ENCODE measurements at regions not wholly inside any gene's neighbourhood (a gene's known extent, or its start where the extent isn't known, plus 50 kb on each side); places are given as distances from the start of the nearest gene placed in this dataset.

DNA sequence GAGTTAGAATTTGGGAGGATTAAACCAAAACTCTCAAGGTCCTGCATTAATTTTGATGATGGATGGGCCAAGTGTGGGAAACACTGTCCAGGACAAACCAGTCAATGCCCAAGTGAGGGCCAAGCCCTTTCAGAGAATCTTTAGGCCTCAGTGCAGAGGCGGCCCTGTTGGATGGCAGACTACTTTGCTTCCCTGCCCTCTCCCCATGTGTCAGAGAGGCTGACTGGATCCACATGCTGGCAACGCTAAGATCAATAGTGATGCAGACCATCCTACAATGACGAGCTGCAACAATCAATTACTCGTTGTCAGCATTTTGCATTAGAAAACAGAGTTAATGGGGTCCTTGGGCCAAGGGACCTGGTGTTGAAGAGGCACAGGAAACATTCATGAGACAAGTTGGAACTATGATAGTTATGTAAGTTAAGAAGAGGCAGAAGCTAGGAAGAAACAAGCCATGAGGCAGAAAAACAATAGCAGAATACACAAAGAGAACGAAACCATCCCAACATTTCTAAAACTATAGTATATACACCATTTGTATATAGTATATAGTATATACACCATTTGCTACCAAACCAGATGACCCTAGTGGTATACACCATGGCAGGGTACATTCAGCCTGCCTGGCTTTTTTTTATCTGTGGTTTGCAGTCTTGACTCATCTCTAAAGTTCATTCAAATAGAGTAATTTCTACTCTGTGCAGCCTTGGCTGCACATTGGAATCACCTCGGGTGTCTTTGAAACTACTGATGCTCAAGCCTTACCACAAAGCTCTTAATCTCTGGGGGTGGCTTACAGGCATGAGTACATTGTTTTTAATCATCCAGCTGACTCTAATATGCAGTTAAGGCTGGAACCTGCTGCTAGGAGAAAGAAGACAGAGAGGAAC is 147.7 kb upstream of the GYPA start:
- BruUV-seq (replicated peaks): no TSS peak
- H4K8ac ChIP-seq (ENCODE audit: low read depth in 2 of 2, low read length in 2 of 2): no peak overlapping the region
- CTCF ChIA-PET: no interaction called here

More for the DNA sequence above, 147.7 kb upstream of the GYPA start:
- H4K5ac ChIP-seq (ENCODE audit: low read depth, low read length): no peak overlapping the region
- H3K36me3 ChIP-seq (ENCODE audit: control insufficient read depth, insufficient read depth, low read length): no peaks in the 10 kb centered on the region
- H3K23ac ChIP-seq (ENCODE audit: low read depth, low read length): no peak overlapping the region
- H3K9me3 ChIP-seq (ENCODE audit: control insufficient read depth, insufficient read depth, low read length): no peaks in the 10 kb centered on the region
- no peak overlapping the region for H3K4me2 ChIP-seq (ENCODE audit: low read depth, low read length)
- no peak overlapping the region for H2BK20ac ChIP-seq (ENCODE audit: low read depth, low read length)
- no peak overlapping the region for H3K27ac ChIP-seq (ENCODE audit: insufficient read depth, low read length)
- no peak overlapping the region for H3K9ac ChIP-seq (ENCODE audit: low read depth, low read length)
- no peak overlapping the region for H2AK5ac ChIP-seq (ENCODE audit: low read depth, low read length)
- WGBS, 2 experiments (ENCODE audit: extremely low coverage in 2 of 2, insufficient read length in 1 of 2): no CpG with 5 or more reads among the region's 6 CpGs
- no peaks in the 10 kb centered on the region for H3K79me1 ChIP-seq (ENCODE audit: low read depth in 1 of 2, low read length in 2 of 2)
- intact Hi-C loops (cut with micrococcal nuclease) (no loop called here), in situ Hi-C loops (cut with MboI; ENCODE audit: low sequenced_read_pairs) (no loop called here), dilution Hi-C loops (cut with HindIII; ENCODE audit: low sequenced_read_pairs, unreplicated experiment) (no loop called here)
- no peak overlapping the region for H2BK5ac ChIP-seq (ENCODE audit: low read depth, low read length, poor library complexity, severe bottlenecking)
- POLR2A ChIA-PET (ENCODE audit: unreplicated experiment): interaction anchor here (0.6 kb wide), 1 partner anchor 33 kb away, joined by 3 read pairs; no protein-coding TSS in a partner anchor
- H2BK15ac ChIP-seq (ENCODE audit: low read depth, low read length): no peak overlapping the region
- no peaks in the 10 kb centered on the region for H3K27me3 ChIP-seq (ENCODE audit: control insufficient read depth, insufficient read depth, low read length)
- H3K9me1 ChIP-seq (ENCODE audit: insufficient read depth, low read length): no peaks in the 10 kb centered on the region
- no peak overlapping the region for H3K14ac ChIP-seq (replicated peaks; ENCODE audit: low read depth, low read length)
- H3K56ac ChIP-seq (ENCODE audit: extremely low read depth, insufficient read depth, low read length): no peak overlapping the region
- no peaks in the 10 kb centered on the region for H4K20me1 ChIP-seq (ENCODE audit: insufficient read depth, low read length)
- no peak overlapping the region for H3K18ac ChIP-seq (ENCODE audit: low read depth, low read length)
- no peak overlapping the region for H2AK9ac ChIP-seq (replicated peaks; ENCODE audit: low read depth, low read length, poor library complexity)
- no peak overlapping the region for H4K91ac ChIP-seq (ENCODE audit: insufficient read depth, low read depth, low read length)
- no peak overlapping the region for H2AFZ ChIP-seq (replicated peaks; ENCODE audit: low read length, poor library complexity)
- H3K4ac ChIP-seq (ENCODE audit: low read depth, low read length): no peak overlapping the region
- ATAC-seq (ENCODE audit: low read depth) (no peak), DNase-seq (no peak)
- TF ChIP-seq MAFK (IDR thresholded peaks at IDR 0.05; ENCODE audit: low read depth, low read length) (peak; percentile 42), RAD21 (IDR thresholded peaks at IDR 0.05; ENCODE audit: low read length) (no peak)
- no peak overlapping the region for H3K4me3 ChIP-seq (ENCODE audit: insufficient read depth, low read depth, low read length)
- H2BK120ac ChIP-seq (ENCODE audit: low read depth, low read length): no peak overlapping the region
- no peaks in the 10 kb centered on the region for H3K4me1 ChIP-seq (ENCODE audit: control insufficient read depth, insufficient read depth, low read length)
